ENCODE measurements at regions not wholly inside any gene's neighbourhood (a gene's known extent, or its start where the extent isn't known, plus 50 kb on each side); places are given as distances from the start of the nearest gene placed in this dataset.

- intact Hi-C loops (cut with DNase I) = loop anchor here (5.0 to 10.0 kb wide), 2 partner anchors 85 to 153 kb away; no protein-coding TSS in a partner anchor
- ATAC-seq (ENCODE audit: poor library complexity) = no peak
- DNase-seq = no peak
These were observed 158.8 kb downstream of the DLL1 start for GRCh38 chr6:170132011-170132521.

- no peak for ATAC-seq (ENCODE audit: poor library complexity)
- no peak for DNase-seq
- intact Hi-C loops (cut with DNase I) = loop anchor here (5.0 to 10.0 kb wide), 2 partner anchors 84 to 153 kb away; no protein-coding TSS in a partner anchor
These were observed 159.5 kb downstream of the DLL1 start for GRCh38 chr6:170131351-170131750.

DNA sequence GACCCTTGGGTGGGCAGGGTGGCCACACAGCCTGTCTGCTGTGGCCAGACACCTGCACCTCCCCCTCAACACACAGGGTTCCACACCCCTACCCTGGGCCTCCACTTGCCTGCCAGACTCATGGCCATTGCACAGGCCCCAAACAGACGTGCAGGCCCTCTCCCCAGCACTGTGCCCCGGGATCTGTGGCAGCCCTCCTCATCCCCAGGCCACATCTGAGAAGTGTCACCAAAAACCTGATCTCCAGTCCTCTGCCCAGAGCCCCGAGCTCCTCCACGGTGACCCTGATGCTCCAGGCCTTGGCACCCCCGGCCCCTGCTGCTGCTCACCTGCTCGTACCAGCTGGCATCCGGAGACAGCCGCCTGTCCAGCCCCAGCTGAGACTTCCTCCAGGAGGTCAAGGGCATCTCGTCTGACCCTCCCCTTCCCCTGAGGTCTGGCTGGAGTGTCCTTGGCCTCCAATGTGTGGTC is 160.1 kb downstream of the DLL1 start:
- DNase-seq (no peak), ATAC-seq (ENCODE audit: poor library complexity) (no peak)
- intact Hi-C loops (cut with DNase I) = loop anchor here (5.0 to 10.0 kb wide), 2 partner anchors 84 to 154 kb away; no protein-coding TSS in a partner anchor

- intact Hi-C loops (cut with DNase I) = loop anchor here (5.0 to 10.0 kb wide), 2 partner anchors 83 to 155 kb away; no protein-coding TSS in a partner anchor
- DNase-seq (no peak), ATAC-seq (ENCODE audit: poor library complexity) (peak; percentile 68)
These were observed 160.7 kb downstream of the DLL1 start for GRCh38 chr6:170130201-170130621.

- ATAC-seq (ENCODE audit: poor library complexity) (peak; percentile 88), DNase-seq (peak; percentile 89)
- intact Hi-C loops (cut with DNase I) = loop anchor here (5.0 to 10.0 kb wide), 2 partner anchors 82 to 155 kb away; no protein-coding TSS in a partner anchor
These were observed 161.1 kb downstream of the DLL1 start for GRCh38 chr6:170129691-170130171.

GRCh38 chr6:170128811-170129681 is 161.8 kb downstream of the DLL1 start:
- ATAC-seq (ENCODE audit: poor library complexity) = no peak
- no peak for DNase-seq
- intact Hi-C loops (cut with DNase I) = no loop called here

DNA sequence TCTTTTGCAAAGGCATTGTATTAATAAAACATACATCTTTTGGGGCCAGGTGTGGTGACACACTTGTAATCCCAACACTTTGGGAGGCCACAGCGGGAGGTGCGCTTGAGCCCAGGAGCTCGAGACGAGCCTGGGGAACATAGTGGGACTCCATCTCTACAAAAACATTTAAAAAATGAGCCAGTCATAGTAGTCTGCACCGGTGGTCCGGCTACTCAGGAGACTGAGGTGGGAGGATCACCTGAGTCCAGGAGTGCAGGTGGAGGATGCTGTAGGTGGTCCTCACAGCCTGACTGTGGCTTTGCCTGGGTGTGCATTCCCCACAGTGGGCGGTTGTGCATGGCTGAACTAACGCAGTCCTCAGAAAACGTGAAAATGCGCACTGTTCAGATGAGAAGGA is 162.5 kb downstream of the DLL1 start:
- intact Hi-C loops (cut with DNase I) = no loop called here
- DNase-seq (no peak), ATAC-seq (ENCODE audit: poor library complexity) (no peak)

GRCh38 chr6:170127151-170127550 is 163.7 kb downstream of the DLL1 start:
- ATAC-seq (ENCODE audit: poor library complexity) (no peak), DNase-seq (no peak)
- intact Hi-C loops (cut with DNase I) = no loop called here

- DNase-seq (no peak), ATAC-seq (ENCODE audit: poor library complexity) (no peak)
- intact Hi-C loops (cut with DNase I) = no loop called here
These were observed 165.2 kb downstream of the DLL1 start for GRCh38 chr6:170125456-170126300.

GRCh38 chr6:170124836-170125235 is 166.0 kb downstream of the DLL1 start:
- ATAC-seq (ENCODE audit: poor library complexity) = no peak
- intact Hi-C loops (cut with DNase I) = no loop called here
- no peak for DNase-seq

DNA sequence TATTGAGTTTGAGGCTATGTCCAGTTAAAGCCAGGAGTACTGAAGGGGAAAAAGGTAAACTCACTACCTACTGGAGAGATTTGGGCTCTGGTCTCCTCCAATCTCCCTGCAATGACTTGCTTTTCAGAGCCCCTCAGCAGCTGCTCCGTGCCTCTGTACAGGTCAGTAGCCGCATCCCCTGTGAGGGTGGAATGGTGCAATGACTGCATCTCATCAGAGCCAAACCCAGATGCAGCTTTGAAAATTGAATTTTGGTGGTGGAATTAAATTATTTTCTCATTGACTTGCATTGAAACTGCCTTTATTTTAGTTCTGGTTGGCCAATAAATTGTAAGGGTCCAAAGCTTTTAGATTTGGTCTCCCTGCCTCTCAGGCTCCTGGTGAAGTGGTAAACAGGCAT is 166.7 kb downstream of the DLL1 start:
- ATAC-seq (ENCODE audit: poor library complexity) = no peak
- no peak for DNase-seq
- intact Hi-C loops (cut with DNase I) = no loop called here

DNA sequence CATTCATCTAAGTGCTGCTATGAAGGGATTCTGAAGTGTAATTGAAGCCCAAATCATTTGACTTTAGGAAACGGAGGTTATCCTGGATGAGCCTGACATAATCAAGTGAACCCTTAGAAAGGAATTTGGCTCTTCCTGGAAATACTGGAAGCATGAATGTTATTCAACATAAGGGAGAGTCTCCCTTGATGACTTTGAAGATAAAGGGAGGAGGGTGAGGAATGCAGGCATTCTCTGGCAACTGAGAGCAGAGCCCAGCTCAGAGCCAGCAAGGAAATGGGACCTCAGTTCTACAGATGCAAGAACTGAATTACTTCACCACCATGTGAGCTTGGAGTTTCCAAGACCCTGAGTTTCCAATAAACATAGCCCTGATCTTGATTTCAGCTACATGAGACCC is 168.2 kb downstream of the DLL1 start:
- intact Hi-C loops (cut with DNase I) = no loop called here
- ATAC-seq (ENCODE audit: poor library complexity) (no peak), DNase-seq (no peak)

DNA sequence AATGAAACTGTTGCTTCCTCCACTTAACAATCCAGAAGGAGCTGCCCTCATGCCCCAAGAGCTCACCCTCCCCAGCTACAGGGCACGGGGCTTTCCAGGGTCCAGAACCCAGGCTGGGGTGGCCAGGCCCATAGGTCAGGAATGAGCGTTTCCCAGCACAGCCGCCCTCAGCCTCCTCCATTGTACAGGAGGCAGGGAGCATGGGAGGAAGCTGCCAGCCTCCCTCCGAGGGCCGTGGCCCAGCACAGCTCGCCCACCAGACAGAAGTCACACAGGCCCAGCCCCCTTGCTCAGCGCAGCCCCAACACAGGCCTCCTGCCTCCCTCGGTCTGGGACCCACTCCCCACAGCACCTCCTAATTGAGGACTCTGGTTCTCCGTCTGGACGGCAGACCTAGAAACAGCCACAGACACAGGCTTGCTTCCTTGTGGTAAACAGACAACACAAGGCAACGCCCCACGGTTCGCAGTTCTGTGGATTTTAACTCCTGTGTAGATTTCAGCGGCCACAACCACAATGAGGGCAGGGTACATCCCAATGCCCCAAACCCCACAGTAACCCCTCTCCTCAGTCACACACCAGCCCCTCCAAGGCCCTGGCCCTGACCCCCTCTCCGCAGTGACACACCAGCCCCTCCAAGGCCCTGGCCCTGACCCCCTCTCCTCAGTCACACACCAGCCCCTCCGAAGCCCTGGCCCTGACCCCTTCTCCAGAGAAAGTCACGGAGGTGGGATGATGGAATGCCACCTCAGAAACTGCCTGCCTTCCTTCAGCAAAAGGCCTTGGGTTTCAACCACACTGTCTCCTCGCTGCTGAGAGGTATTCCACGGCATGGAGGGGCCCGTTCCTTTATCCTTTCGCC is 173.5 kb downstream of the DLL1 start:
- no peak for ATAC-seq (ENCODE audit: poor library complexity)
- intact Hi-C loops (cut with DNase I) = no loop called here

DNA sequence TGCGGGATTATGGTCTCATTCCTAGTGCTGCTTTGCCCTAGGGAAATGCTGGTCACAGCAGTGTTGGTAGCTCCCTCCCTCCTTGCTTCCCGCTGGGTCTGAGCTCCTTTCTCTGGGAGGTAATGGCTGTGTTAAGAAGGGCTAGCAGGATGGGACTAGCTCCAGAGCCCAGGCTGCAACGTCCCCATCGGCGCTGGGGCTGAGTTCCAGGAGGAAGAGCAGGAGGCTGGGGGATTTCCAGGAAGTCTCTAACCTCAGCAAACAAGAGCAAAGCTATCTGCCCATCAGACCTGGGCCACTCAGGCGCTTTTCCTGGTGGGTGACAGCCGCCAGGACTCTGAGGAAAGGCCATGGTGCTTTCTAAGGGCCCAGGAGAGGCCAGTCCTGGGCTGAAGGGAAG is 174.2 kb downstream of the DLL1 start:
- no peak for DNase-seq
- ATAC-seq (ENCODE audit: poor library complexity) = no peak
- intact Hi-C loops (cut with DNase I) = no loop called here

More for the DNA sequence above, 173.5 kb downstream of the DLL1 start:
- no peak for DNase-seq

GRCh38 chr6:170114956-170115855 is 175.7 kb downstream of the DLL1 start:
- intact Hi-C loops (cut with DNase I) = no loop called here
- DNase-seq (no peak), ATAC-seq (ENCODE audit: poor library complexity) (no peak)

DNA sequence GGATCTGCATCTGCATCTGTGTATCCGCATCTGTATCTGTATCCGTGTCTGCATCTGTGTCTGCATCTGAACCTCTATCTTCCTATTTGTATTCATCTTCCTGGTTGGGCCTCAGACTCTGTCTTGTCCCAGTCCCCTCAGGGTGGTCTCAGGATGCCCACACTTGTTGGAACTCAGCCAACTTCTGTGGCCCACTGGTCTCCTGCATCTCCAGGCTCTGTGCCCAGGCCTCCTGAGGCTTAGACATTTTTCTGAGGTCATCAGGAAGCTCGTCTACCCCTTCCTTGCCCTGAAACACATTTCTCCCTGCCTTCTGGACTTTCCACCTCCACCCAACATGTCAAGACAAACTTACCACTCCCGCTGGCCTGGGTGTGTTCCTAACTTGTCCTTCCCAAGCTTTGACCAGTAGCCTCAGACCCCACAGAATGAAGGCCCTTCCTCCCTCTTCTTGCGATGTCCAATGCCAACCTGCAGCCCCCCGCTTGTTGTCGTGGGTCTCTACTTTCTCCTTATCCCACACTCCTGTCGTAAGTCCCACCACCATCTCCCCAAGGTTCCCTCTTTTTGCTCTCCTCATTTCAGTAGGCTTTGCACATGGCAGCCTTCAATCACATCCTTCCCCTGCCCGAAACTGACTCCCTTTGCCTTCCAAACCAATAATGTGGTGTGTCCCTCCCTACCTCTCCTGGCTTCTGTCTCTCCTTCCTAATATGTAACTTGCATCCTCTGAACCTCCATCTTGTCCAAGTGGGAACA is 176.5 kb downstream of the DLL1 start:
- ATAC-seq (ENCODE audit: poor library complexity) = no peak
- no peak for DNase-seq
- intact Hi-C loops (cut with DNase I) = no loop called here
